GM18519 (cell line): ENCODE measurements at regions not wholly inside any gene's neighbourhood (a gene's known extent, or its start where the extent isn't known, plus 50 kb on each side); places are given as distances from the start of the nearest gene placed in this dataset.
"Not testable (repeated sequence)": the region's sequence is repeated elsewhere in the genome, so short reads cannot be mapped to it uniquely, and the experiment has no call there.

Source experiments
- ATAC-seq: cut with Tn5 transposase; IDR thresholded peaks from one replicate; pipeline ENCODE4 v1.9.1; 2021; ENCODE audit warnings: mild to moderate bottlenecking, moderate library complexity; ENCODE audit not compliant: unreplicated experiment, low FRiP score

DNA sequence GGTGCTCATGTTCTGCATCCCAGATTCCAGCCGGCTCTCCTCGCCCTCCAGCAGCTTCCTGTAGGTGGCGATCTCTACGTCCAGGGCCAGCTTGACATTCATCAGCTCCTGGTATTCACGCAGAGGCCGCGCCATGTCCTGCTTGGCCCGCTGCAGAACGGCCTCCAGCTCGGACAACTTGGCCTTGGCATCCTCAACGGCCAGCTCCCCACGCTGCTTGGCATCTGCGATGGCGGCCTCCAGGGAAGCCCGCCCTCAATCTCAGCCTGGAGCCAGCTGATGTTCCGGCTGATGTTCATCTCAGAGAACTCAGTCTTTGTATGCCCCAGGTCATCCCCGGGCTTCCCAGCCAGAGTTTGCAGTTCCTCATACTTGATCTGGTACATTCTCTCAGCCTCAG lies 431.8 kb upstream of the DIPK2B start:
- no peak for ATAC-seq

DNA sequence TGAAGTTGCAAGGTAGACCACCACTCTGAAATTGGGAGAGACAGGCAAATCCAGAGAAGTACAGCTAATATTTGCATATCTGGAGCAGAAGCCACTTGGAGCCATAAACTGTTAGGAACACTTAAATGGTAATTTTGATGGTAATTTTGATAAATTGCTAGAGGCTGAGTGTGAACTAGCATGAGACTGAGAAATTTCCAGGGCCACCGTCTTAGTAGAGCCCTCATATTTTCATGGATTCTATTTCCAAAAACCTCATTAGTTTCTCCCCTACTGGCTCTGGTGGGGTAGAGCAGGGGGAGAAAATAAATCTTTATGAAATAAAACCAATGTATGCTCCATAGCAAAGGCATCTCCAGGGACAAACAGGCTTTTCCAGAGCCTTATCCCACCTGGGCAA lies 429.4 kb upstream of the DIPK2B start:
- no peak for ATAC-seq

DNA sequence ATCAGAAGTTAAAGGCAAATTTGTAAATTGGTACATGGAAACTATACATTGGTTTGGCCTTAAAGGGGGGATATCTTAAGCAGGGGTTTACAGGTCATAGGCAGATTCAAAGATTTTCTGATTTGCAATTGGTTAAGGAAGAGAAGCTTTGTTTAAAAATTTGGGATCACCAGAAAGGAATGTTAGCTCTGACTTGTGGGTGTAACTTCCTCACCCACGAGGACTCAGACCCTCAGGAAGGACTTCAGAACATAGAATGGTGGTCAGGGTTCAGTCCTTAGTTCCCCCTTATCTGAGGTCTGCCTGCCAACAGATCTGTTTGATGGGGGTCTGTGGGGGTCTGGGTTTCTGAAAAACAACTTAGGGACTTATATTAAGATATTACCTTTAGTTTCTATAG lies 427.4 kb upstream of the DIPK2B start:
- ATAC-seq, result no peak

DNA sequence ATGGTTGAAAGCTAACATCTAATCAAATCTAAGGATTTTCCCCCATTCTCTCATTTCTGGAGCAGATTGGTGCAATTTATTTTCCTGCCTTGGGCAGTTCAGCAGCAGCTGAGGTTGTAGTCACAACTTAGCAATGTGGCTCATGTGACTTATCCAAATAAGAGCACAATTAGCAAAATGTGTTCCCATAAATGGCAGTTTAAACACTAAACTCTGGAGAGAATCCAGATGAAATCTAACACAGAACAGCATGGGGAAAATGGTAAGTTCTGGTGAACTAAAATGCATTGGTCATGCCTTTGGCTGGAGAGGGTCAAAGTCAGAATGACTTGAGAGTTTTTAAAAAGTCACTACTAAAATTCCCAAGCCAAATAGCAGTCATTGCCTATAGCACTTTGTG lies 422.6 kb upstream of the DIPK2B start:
- ATAC-seq, result no peak

DNA sequence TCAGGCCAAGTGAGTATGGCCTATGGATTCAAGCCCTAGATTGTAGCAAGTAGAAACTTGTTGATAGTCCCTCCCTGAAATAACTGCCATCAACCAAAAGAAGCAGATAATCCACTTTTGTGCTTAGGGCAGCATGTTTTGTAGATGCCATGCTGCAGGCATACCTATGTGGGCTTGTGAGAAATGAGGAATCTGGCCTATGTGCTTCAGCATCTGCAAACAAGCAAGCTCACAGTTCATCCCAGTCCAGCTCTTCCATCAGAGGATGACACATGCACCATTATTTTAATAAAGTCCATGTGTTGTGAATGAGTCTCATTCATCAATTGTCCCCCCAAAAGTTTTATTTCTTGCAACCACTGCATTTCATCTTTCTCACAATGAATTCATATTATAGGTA lies 421.9 kb upstream of the DIPK2B start:
- no peak for ATAC-seq

DNA sequence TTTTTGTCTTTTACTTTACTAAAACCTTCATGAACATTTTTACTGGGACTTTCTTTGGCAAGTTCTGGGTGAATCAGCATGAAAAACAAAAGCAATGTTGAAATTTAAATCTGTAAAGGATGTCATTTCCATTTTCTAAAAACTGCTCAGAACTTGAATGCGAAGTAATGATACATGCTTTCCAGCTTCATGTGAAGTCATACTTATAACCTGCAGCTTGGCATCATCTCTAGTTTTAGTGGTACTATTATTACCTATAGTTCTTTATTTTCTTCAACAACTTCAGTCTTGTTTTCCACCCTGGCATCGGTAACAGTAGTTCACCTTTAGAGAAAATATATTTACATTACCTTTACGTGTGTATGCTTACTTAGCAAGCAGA lies 421.4 kb upstream of the DIPK2B start:
- ATAC-seq, result no peak

DNA sequence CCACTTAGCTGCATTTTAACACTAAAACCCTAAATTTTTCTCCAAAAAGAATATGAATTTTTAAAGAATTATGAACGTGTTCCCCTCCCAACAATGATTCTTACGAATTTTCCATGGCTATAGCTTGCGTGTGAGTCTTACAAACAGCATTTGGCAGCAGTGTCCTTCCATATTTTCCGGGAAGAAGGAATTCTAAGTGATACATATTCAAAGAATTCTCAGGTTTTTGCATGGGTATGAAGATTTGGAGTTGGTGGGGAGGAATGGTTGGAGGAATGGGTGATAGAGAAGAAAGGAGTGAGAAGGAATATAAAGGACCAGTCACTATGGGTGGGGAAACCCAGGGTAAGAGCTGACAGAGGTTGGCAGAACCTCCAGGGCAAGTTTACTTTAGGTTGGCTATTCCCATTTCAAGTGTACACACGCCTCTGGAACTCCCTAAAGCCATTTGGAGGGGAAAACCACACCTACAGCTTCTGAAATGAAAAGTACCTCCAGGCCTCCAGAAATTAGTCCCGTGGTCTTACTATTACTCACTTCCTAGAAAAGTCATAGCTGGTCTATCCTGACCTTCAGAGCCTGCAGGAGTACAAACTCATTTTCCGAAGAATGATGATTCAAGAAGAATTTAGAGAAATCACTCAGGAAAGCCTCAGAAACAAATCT lies 420.8 kb upstream of the DIPK2B start:
- no peak for ATAC-seq

DNA sequence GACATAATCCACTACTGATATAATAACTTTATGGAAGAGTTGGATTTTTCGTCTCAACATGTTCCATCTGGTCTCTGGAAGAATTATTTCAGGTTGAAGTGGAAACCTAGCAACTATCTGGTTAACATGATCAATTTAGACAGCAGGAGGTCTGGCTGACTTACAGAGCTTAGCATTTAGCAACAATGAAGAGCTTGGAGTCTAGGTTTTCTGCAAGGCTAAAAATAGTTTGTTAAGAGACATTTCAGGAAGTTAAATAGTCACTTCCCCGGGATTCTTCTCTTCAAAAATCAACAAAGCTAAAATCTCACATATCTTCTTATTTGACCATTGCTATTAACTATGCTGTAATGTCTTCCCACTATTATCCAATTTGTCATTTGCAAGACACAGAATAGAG lies 418.6 kb upstream of the DIPK2B start:
- ATAC-seq, result no peak

DNA sequence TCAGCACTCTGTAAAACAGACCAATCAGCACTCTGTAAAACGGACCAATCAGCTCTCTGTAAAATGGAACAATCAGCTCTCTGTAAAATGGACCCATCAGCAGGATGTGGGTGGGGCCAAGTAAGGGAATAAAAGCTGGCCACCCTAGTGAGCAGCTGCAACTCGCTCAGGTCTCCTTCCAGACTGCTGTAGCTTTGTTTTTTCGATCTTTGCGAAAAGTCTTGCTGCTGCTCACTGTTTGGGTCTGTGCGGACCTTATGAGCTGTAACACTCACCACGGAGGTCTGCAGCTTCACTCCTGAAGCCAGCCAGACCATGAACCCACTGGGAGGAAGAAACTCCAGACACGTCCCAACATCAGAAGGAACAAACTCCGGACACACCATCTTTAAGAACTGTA lies 414.9 kb upstream of the DIPK2B start:
- not testable (repeated sequence) for ATAC-seq

DNA sequence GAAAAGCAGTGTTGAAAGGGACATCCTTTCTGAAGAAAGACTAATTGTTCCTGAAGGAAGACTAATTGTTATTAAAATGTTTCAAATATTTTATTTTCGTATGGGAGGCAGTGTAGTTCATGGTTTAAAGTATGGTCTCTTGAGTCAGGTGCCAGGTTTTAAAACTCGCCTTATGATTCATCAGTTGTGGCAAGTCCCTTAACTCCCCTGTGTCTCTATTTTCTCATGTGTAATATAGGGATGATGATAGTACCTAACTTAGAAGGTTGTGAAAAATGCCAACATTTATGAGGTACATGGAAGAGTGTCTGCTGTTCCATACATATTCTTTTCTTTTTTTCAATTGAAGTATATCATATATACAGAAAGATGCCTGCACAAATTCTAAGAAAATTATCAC lies 414.2 kb upstream of the DIPK2B start:
- no peak for ATAC-seq

DNA sequence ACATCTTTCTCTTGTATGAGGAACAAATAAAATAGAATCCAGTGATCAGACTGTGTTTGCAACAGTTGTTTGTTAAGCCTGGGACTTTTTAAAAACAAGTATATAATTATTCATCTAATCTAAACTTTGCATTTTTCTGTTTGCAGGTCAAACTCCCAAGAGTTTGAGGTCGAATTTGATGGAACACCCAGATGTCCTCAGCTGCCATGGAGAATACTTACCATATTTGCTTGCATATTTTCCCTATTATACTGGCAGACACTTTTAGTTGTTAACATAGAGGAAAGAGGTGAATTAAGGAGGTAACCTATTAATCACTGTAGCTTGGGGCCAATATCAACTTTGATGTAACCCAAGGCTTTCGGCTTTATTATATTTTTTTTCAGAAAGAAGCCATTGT lies 401.5 kb upstream of the DIPK2B start:
- ATAC-seq, result no peak

DNA sequence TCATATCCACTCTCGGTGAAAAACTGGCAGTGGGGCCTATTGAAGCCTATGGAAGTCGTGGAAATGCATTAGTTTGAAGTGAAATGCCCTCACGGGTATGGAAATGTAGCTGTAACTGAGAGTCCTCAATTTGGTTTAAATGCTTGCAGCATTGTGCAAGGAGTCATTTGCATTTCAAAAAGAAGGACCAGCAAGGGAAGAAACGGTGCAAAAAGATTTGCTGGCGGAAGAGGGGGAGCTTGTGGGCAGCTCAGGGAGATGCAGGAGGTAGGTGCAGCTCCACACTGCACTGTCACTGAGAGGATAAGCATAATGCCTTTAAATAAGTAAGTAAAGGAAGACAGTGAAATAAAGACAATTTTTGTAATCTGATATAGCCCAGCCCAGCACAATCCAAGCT lies 400.4 kb upstream of the DIPK2B start:
- ATAC-seq, result no peak

DNA sequence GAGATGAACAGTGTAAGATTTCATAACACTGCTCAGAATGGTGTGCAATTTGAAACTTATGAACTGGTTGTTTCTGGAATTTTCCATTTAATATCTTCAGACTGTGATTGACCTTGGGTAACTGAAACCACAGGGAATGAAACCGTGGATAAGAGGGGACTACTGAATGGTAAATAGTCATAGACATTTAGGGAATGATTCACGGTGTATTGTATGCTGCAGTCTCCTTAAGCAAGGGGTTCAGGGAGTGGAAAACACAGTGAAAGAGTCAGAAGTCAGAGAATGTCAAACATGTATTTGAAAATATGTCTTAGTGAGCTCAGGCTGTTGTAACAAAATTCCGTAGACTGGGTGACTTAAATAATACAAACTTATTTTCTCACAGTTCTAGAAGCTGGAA lies 398.2 kb upstream of the DIPK2B start:
- ATAC-seq, result no peak

DNA sequence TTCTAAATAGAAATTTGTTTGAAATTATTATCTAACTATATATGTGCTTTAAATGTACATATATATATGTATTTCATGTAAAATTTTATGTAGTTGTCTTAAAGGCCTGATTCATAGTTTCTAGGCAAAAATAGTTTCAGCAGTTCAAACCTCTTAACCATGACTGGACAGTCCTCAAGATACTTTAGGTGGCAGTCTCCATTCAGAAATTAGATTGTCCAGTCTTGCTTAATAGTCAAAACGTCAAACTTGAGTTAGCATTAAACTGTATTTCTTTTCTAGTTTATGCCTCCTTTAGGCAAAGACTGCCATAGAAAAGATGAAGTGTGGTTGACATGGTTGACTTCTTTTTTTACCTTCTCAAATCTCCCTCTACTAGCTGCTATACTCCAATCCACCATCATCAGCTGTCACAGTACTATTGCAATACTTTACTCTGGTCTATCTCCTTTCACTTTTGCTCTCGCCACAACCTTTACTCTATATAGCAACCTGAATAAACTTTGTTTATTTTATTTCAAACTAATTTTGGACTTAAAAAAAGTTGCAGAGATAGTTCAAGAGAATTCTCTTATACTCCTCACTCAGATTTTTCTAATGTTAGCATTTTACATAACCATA lies 395.6 kb upstream of the DIPK2B start:
- no peak for ATAC-seq

DNA sequence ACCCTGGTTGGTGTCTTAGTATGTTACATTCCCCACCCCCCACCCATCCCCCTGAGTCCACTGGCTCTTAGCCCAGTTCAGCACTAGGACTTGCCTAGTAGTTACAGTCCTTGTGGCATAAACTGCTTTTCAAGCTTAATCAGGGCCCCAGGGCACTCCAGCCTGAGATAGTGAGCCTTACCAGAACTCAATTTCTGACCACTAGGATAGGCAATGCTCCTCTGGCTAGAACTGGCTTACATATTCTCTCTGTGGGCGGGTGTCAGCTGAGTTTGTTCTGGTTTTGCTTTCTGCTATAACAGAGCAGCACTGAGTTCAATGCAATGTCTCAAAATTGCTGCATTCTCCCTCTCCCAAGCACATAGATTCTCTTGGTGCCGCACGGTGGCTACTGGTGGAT lies 391.4 kb upstream of the DIPK2B start:
- ATAC-seq, result no peak

DNA sequence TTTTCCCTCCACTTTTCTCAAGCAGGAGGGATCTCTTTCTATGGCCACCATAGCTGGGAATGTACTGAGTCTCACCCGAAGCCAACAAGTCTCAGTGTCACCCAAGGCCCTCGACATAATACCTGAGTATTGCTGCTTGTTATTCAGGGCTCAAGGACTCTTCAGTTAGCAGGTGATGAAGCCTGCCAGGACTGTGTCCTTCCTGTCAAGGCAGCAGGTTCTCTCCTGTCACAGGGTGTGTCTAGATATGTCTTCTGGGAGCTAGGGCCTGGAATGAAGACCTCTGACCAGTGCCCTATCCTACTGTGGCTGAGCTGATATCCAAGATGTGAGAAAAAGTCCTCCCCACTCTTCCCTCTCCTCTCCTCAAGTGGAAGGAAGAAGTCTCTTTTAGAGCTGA lies 391.0 kb upstream of the DIPK2B start:
- ATAC-seq, result no peak

DNA sequence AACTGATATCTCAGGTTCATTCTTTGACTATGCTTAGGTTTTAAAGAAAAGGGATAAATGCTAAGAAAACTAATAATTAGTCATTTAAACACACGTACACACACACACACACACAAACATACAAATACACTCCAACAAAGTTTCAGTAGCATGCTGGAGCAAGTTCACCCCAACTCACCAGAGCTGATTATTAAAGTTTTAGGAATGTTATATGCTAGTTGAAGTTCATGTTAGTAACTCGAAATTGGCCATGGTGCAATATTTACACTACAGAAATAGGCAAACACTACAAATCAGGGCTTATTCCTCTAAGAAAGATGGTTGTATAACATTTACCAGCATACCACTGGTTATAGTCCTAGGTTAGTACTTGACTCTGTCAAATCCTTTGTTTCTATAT lies 384.0 kb upstream of the DIPK2B start:
- ATAC-seq, result no peak

DNA sequence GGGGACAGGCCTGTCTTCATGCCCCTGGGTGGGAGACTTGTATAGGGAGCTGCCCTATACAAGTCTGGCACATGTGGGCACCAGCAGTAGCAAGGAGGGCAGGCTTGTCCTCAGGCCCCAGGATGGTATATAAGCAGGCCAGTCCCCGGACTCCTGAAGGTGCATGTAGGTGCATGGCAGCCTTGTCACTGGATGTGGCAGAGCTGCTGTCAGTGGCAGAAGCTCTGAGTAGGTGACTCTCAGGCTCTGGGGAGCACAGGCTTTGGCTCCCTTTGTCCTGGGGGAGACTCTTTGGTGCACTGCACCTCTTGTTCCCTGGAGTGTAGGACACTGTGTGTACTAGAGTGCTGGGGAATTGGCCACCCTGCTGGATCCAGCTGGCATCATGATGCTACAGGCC lies 376.7 kb upstream of the DIPK2B start:
- no peak for ATAC-seq

DNA sequence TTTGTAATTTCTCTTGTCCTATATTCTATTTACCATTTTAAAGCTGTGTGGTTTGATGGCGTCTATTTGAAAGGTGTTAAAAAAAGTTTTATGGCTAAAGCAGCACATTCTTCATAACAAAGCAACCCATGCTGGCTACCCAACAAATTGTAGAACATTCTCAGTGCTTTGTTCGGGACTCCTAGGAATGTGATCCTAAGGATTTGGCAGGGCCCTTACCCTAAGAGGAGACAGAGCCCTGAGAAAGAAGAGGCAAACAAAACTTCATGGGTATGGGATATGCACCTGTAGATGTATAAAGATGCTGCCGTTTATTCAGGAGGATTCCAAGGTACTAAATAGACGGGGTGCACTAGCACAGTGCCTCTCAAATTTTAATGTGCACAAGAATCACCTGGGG lies 370.8 kb upstream of the DIPK2B start:
- no peak for ATAC-seq

DNA sequence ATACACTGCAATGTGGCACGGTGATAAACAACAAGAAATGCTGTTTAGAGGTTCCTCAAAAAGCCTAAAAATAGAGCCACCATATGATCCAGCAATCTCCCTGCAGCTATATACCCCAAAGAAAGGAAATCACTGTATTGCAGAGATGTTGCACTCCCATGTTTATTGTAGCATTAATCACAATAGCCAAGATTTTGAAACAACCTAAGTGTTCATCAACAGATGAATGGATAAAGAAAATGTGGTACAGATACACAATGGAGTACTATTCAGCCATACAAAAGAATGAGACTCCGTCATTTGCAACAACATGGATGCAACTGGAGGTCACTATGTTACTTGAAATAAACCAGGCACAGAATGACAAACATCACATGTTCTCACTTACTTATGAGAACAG lies 365.8 kb upstream of the DIPK2B start:
- no peak for ATAC-seq

DNA sequence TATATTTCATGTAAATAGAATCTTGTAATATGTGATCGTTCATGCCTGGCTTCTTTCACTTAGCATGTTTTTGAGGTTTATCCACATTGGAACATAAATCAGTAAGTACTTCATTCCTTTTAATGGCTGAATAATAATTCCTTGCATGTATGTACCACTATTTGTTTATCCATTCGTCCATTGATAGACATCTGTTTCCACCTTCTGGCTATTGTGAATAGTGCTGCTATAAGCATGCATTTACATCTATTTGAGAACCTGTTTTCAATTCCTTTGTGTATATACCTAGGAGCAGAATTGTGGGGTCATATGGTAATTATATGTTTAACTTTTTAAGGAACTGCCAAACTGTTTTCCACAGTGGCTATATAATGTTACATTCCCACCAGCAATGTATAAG lies 356.7 kb upstream of the DIPK2B start:
- no peak for ATAC-seq

DNA sequence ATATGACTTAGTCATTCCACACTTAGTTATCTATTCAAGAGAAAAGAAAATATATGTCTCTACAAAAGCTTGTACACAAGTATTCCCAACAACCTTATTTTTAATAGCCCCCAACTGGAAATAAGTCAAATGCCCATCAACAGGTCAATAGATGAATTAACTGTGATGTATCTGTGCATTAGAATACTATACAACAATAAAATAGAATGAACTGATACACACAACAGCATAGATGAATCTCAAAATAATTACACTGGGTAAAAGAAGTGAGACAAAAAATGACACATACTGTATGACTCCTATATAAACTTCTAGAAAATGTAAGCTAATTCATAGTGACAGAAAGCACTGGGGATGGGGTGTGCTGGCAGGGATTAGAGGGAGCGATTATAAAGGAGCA lies 354.1 kb upstream of the DIPK2B start:
- no peak for ATAC-seq

DNA sequence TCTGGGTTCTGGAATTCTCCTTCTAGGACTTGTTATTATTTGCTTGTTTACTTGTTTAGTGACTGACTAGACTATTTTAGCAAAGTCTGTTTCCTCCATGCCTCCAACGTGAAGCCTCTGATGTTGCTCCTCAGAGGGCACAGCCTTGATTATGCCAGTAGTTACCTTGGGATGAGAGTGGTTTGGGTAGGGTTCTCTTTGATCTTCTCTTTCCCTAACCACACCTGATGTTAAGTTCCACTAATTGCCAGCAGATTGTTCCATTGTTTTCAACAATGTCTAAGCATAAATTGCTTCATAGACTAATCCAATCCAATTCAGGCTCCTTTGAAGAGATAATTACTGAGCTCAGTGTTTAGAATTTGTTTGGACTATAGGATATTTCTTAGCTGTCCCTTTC lies 352.7 kb upstream of the DIPK2B start:
- ATAC-seq, result no peak
